Fibroblast of the aortic adventitia (primary cell): ENCODE measurements at regions not wholly inside any gene's neighbourhood (a gene's known extent, or its start where the extent isn't known, plus 50 kb on each side); places are given as distances from the start of the nearest gene placed in this dataset.
"Not testable (repeated sequence)": the region's sequence is repeated elsewhere in the genome, so short reads cannot be mapped to it uniquely, and the experiment has no call there.

Experiments used
- DNase-seq: peaks from one replicate; pipeline ENCODE4 v3.0.0-alpha.2; 2010; ENCODE audit warnings: low read depth
- H3K4me3 ChIP-seq: 2 replicates; pipeline ENCODE4 v1.5.1; 2011; ENCODE audit warnings: low read depth, mild to moderate bottlenecking, control low read depth, low read length, moderate library complexity
- TF ChIP-seq, protein P1 (sequence below): IDR thresholded peaks from 2 replicates; pipeline ENCODE4 v1.5.1; 2011; ENCODE audit warnings: mild to moderate bottlenecking, low read length, control low read depth, inconsistent platforms; ENCODE audit not compliant: insufficient read depth

- TF ChIP-seq, protein P1, sequence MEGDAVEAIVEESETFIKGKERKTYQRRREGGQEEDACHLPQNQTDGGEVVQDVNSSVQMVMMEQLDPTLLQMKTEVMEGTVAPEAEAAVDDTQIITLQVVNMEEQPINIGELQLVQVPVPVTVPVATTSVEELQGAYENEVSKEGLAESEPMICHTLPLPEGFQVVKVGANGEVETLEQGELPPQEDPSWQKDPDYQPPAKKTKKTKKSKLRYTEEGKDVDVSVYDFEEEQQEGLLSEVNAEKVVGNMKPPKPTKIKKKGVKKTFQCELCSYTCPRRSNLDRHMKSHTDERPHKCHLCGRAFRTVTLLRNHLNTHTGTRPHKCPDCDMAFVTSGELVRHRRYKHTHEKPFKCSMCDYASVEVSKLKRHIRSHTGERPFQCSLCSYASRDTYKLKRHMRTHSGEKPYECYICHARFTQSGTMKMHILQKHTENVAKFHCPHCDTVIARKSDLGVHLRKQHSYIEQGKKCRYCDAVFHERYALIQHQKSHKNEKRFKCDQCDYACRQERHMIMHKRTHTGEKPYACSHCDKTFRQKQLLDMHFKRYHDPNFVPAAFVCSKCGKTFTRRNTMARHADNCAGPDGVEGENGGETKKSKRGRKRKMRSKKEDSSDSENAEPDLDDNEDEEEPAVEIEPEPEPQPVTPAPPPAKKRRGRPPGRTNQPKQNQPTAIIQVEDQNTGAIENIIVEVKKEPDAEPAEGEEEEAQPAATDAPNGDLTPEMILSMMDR = no peak
- no peak overlapping the region for H3K4me3 ChIP-seq
- no peak for DNase-seq
These were observed 92.1 kb upstream of the RANBP3L start for GRCh38 chr5:36393656-36394428.

GRCh38 chr5:36395260-36395659 is 93.6 kb upstream of the RANBP3L start:
- DNase-seq = no peak
- no peak overlapping the region for H3K4me3 ChIP-seq
- TF ChIP-seq, protein P1 = no peak

DNA sequence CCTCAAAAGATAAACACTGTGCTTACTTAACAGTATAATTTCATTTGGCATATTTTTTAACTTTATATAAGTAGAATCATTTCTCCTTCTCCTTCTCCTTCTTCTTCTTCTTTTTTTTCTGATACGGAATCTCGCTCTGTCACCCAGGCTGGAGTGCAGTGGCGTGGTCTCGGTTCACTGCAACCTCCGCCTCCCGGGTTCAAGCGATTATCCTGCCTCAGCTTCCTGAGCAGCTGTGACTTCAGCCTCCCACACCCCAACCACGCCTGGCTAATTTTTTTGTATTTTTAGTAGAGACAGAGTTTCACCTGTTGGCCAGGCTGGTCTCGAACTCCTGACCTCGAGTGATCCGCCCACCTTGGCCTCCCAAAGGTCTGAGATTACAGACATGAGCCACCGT is 94.2 kb upstream of the RANBP3L start:
- H3K4me3 ChIP-seq, DNase-seq: not testable (repeated sequence)

DNA sequence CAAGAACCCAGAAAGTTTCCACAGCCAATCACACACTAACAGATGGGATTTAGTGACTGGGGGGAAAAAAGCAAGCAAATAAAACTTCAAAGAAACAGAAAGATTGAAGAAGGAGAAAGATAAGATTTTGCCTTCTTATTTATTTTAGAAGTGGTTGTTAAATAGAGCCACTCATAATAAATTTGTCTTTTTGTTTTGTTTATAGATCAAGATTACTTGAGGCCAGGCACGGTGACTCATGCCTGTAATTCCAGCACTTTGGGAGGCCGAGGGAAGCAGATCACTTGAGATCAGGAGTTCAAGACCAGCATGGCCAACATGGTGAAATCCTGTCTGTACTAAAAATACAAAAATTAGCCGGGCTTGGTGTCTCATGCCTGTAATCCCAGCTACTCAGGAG is 94.9 kb upstream of the RANBP3L start:
- TF ChIP-seq, protein P1 = no peak
- no peak overlapping the region for H3K4me3 ChIP-seq
- DNase-seq = peak; percentile 46

- TF ChIP-seq, protein P1 = peak; percentile 52
- DNase-seq = peak; percentile 79
These were observed 96.3 kb upstream of the RANBP3L start for GRCh38 chr5:36397901-36398536.

DNA sequence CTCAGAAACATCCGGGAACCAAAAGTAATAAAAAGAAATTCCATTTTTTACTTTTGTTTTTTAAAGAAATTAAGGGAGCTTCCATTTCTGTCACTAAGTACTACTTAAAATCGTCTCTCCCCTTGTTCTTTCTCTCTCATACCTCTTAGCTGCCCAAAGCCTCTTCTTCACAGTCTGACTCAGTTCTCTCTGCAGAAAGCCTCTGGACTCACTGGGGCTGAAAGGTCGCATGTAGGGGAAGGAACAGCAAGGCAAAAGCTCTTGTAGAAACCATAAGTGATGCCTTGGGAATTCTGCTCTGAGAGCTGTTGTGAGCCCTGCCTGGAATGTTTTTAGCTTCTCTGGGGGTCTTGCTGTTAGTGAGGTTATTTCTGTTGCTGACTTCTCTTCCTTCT is 100.8 kb upstream of the RANBP3L start:
- TF ChIP-seq, protein P1 = no peak
- no peak for DNase-seq
- H3K4me3 ChIP-seq = no peak overlapping the region

More at GRCh38 chr5:36397901-36398536, 96.3 kb upstream of the RANBP3L start:
- no peak overlapping the region for H3K4me3 ChIP-seq

- no peak overlapping the region for H3K4me3 ChIP-seq
- TF ChIP-seq, protein P1 = no peak
- DNase-seq = peak; percentile 95
These were observed 102.1 kb upstream of the RANBP3L start for GRCh38 chr5:36403632-36404311.
